Calu3 (cell line): ENCODE measurements at regions not wholly inside any gene's neighbourhood (a gene's known extent, or its start where the extent isn't known, plus 50 kb on each side); places are given as distances from the start of the nearest gene placed in this dataset.

Experiments used
- BruUV-seq: library from RNA; stranded (reverse); fragments of 400-500 nt; replicated peaks from 2 replicates; lab custom pipeline; 2021; lab: Mats Ljungman, UMichigan
- CTCF ChIA-PET: fragments of 300-600 bp; sonication (Branson Sonifier 250); formaldehyde crosslinking; loops from one replicate; lab custom pipeline; 2022; ENCODE audit warnings: antibody characterized with exemption; lab: Charles Lee
- DNase-seq: peaks from one replicate; pipeline ENCODE4 v3.0.0; 2022
- H3K27ac Mint-ChIP-seq: one replicate; pipeline ENCODE4 v1.8.0; 2022; ENCODE audit warnings: mixed read lengths; ENCODE audit not compliant: unreplicated experiment
- H3K27me3 Mint-ChIP-seq: one replicate; pipeline ENCODE4 v1.8.0; 2022; ENCODE audit warnings: mixed read lengths; ENCODE audit not compliant: unreplicated experiment
- H3K36me3 Mint-ChIP-seq: one replicate; pipeline ENCODE4 v1.8.0; 2022; ENCODE audit warnings: mild to moderate bottlenecking, moderate library complexity, mixed read lengths; ENCODE audit not compliant: insufficient read depth, unreplicated experiment
- H3K4me1 Mint-ChIP-seq: one replicate; pipeline ENCODE4 v1.8.0; 2022; ENCODE audit warnings: mild to moderate bottlenecking, low read depth, mixed read lengths; ENCODE audit not compliant: unreplicated experiment
- H3K4me3 Mint-ChIP-seq: one replicate; pipeline ENCODE4 v1.8.0; 2022; ENCODE audit warnings: mild to moderate bottlenecking, low read depth, moderate library complexity, mixed read lengths; ENCODE audit not compliant: unreplicated experiment
- H3K9me3 Mint-ChIP-seq: one replicate; pipeline ENCODE4 v1.8.0; 2022; ENCODE audit warnings: low read depth, mixed read lengths; ENCODE audit not compliant: unreplicated experiment
- intact Hi-C: fragments of 100-400 bp; cut with micrococcal nuclease; formaldehyde crosslinking; loops from one replicate; pipeline ENCODE4 v1.10.0; 2022; ENCODE audit not compliant: unreplicated experiment
- TF ChIP-seq, protein P1 (sequence below): fragments of 200-600 bp; IDR thresholded peaks from one replicate; pipeline ENCODE4 v1.8.0; 2022; ENCODE audit warnings: antibody characterized with exemption; ENCODE audit not compliant: unreplicated experiment

DNA sequence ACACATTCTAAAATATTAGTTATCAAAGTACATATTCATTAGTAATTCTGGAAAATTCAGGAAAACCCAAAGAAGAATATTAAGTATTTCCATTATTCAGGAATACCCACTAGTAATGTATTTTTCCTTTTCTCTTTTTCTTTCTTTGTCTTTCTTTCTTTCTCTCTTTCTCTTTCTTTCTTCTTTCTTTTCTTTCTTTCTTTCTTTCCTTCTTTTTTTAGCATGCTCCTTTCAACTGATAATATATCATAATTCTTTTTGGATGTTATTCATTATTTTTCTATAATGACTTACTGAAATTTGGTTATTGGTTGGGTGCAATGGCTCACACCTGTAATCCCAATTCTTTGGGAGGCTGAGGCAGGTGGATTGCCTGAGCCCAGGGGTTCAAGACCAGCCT lies 175.6 kb upstream of the RAB4A start:
- CTCF ChIA-PET, result no interaction called here
- H3K36me3 Mint-ChIP-seq, result peaks cover 6% of the 10 kb centered on the region
- H3K27ac Mint-ChIP-seq, result no peak overlapping the region
- no peaks in the 10 kb centered on the region for H3K27me3 Mint-ChIP-seq
- no peaks in the 10 kb centered on the region for H3K9me3 Mint-ChIP-seq
- intact Hi-C loops, result no loop called here
- DNase-seq, result no peak
- TF ChIP-seq, protein P1, sequence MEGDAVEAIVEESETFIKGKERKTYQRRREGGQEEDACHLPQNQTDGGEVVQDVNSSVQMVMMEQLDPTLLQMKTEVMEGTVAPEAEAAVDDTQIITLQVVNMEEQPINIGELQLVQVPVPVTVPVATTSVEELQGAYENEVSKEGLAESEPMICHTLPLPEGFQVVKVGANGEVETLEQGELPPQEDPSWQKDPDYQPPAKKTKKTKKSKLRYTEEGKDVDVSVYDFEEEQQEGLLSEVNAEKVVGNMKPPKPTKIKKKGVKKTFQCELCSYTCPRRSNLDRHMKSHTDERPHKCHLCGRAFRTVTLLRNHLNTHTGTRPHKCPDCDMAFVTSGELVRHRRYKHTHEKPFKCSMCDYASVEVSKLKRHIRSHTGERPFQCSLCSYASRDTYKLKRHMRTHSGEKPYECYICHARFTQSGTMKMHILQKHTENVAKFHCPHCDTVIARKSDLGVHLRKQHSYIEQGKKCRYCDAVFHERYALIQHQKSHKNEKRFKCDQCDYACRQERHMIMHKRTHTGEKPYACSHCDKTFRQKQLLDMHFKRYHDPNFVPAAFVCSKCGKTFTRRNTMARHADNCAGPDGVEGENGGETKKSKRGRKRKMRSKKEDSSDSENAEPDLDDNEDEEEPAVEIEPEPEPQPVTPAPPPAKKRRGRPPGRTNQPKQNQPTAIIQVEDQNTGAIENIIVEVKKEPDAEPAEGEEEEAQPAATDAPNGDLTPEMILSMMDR, result no peak
- no TSS peak for BruUV-seq
- H3K4me1 Mint-ChIP-seq, result peaks cover 37% of the 10 kb centered on the region
- no peak overlapping the region for H3K4me3 Mint-ChIP-seq

DNA sequence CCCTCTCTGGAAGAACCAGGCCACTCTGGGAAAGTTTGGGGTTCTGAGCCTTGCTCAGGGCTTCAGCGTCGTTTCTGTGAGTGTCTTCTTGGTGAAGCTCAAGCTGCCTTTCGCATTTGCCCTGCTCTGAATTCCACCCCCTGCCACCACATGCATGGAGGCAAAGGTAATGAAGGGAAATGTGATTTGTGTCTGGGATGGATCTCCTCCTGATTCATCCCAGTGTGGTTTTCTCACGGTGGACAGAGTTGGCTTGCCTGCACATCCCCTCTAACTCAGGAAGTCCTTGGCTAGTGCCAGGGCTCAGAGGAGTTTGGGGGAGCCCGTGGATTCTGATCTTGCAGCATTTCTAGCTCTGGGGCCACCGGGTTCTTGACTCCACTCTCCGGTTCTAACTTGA lies 173.6 kb upstream of the RAB4A start:
- Mint-ChIP-seq H3K9me3 (no peaks in the 10 kb centered on the region), H3K4me1 (peaks cover 37% of the 10 kb centered on the region), H3K4me3 (no peak overlapping the region), H3K36me3 (peaks cover 6% of the 10 kb centered on the region), H3K27me3 (no peaks in the 10 kb centered on the region), H3K27ac (no peak overlapping the region)
- DNase-seq, result no peak
- TF ChIP-seq, protein P1, result no peak
- BruUV-seq, result no TSS peak
- CTCF ChIA-PET, result no interaction called here
- intact Hi-C loops, result no loop called here

DNA sequence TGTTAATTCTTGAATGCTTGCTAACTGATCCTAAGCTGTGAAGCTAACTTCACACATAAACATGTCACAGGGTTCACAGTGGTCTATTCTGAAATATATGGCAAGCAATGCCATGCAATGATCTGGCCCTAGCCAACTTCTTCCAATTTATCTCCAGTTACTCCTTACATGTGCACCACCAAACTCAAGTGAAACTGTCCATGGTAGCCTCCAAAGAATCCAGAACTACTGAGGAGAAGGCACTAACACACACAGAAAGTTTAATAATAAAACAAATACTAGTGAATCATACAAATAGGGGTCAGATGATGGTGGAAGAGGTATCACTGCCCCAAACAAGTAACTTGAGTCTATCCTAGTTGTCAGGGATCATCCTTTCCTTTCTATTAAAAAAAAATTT lies 172.6 kb upstream of the RAB4A start:
- Mint-ChIP-seq H3K36me3 (peaks cover 5% of the 10 kb centered on the region), H3K27me3 (no peaks in the 10 kb centered on the region), H3K4me1 (peaks cover 27% of the 10 kb centered on the region), H3K27ac (no peak overlapping the region), H3K9me3 (no peaks in the 10 kb centered on the region), H3K4me3 (no peak overlapping the region)
- TF ChIP-seq, protein P1, result no peak
- BruUV-seq, result no TSS peak
- CTCF ChIA-PET, result no interaction called here
- DNase-seq, result no peak
- intact Hi-C loops, result no loop called here

DNA sequence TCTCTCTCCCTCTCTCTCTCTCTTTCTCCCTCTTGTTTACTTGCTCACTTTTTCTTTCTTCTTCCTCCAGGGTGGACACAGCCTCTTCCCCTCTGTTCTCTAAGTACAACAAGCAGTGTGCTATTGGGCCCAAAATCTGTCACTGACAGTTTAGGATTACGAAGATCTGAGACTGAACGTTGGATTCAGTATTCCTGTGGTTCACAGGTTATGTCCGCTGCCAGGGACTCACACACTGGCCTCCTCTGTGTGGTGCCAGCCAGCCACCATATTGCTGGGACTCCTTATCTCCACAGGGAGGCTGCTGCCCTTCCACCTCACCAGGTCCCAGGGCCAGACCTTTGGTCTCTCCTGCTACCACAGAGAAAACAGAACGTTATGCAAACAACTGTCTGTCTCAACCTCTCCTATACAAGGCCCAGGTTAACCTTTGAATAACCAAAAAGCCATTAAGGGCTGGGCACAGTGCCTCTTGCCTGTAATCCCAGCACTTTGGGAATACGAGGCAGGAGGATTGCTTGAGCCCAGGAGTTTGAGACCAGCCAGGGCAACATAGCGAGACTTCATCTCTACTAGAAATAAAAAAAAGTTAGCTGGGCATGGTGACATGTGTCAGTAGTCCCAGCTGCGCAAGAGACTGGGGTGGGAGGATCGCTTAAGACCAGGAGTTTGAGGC lies 171.9 kb upstream of the RAB4A start:
- TF ChIP-seq, protein P1, result no peak
- H3K4me1 Mint-ChIP-seq, result peaks cover 20% of the 10 kb centered on the region
- no TSS peak for BruUV-seq
- H3K27ac Mint-ChIP-seq, result no peak overlapping the region
- H3K27me3 Mint-ChIP-seq, result no peaks in the 10 kb centered on the region
- intact Hi-C loops, result no loop called here
- H3K36me3 Mint-ChIP-seq, result no peaks in the 10 kb centered on the region
- CTCF ChIA-PET, result no interaction called here
- no peaks in the 10 kb centered on the region for H3K9me3 Mint-ChIP-seq
- no peak for DNase-seq
- H3K4me3 Mint-ChIP-seq, result no peak overlapping the region
